HepG2 (cell line): ENCODE measurements at regions not wholly inside any gene's neighbourhood (a gene's known extent, or its start where the extent isn't known, plus 50 kb on each side); places are given as distances from the start of the nearest gene placed in this dataset.

Experiments
- ATAC-seq: fragments of 200-7000 bp; cut with Tn5 transposase; 3 replicates; pipeline ENCODE4 v1.9.1; 2020; ENCODE audit warnings: mild to moderate bottlenecking, moderate library complexity
- BruUV-seq: library from RNA; stranded (reverse); fragments of 400-500 nt; replicated peaks from 2 replicates; lab custom pipeline; 2021; lab: Mats Ljungman, UMichigan
- CTCF ChIA-PET: fragments of 300-600 bp; formaldehyde crosslinking; extraction: SDS; loops from one replicate; lab custom pipeline; 2021; ENCODE audit warnings: low total read pairs, inconsistent platforms, low intra/inter-chr PET ratio; lab: Yijun Ruan, JAX
- POLR2A ChIA-PET: fragments of 350-600 bp; sonication (Branson Sonifier 250); formaldehyde crosslinking; loops from one replicate; lab custom pipeline; 2020; ENCODE audit warnings: antibody characterized with exemption, inconsistent platforms; lab: Yijun Ruan, JAX
- DNase-seq: peaks from one replicate; pipeline ENCODE4 v3.0.0-alpha.2; 2015; ENCODE audit warnings: low spot score
- FAIRE-seq: peaks from 3 replicates; lab custom pipeline; 2011; peaks lifted over from hg19 to GRCh38; lab: Jason Lieb, UNC
- H2AFZ ChIP-seq: one replicate; pipeline ENCODE4 v1.6.1; 2011; ENCODE audit warnings: low read length, inconsistent platforms
- H3K27ac ChIP-seq: fragments of 300-600 bp; 3 replicates; pipeline ENCODE4 v1.8.0; 2011; ENCODE audit warnings: mixed run types, mild to moderate bottlenecking, mixed read lengths, low read length, inconsistent platforms; ENCODE audit not compliant: insufficient read depth; ENCODE audit errors: extremely low read length
- H3K27me3 ChIP-seq, 2 experiments: fragments of 200-600 bp in 1 of 2; 2 replicates in 1 of 2; 3 replicates in 1 of 2; pipeline versions ENCODE4 v1.6.0 to v1.8.0; 2011; ENCODE audit warnings: low read length in 2 of 2, mild to moderate bottlenecking in 2 of 2, moderate library complexity in 2 of 2, inconsistent platforms in 1 of 2; ENCODE audit not compliant: insufficient read depth in 2 of 2, control insufficient read depth in 1 of 2
- H3K36me3 ChIP-seq, 2 experiments: fragments of 200-600 bp in 1 of 2; replicated peaks in 1 of 2; 2 replicates in 1 of 2; 3 replicates in 1 of 2; pipeline versions ENCODE4 v1.5.1 to v1.8.0; 2011; ENCODE audit warnings: low read length in 2 of 2, inconsistent platforms in 1 of 2; ENCODE audit not compliant: insufficient read depth in 2 of 2, control insufficient read depth in 1 of 2
- H3K4me1 ChIP-seq: 2 replicates; pipeline ENCODE4 v1.5.1; 2012; ENCODE audit warnings: low read length, inconsistent platforms; ENCODE audit not compliant: insufficient read depth
- H3K4me2 ChIP-seq: 2 replicates; pipeline ENCODE4 v1.6.0; 2011; ENCODE audit warnings: low read depth, low read length, inconsistent platforms
- H3K4me3 ChIP-seq, 3 experiments: fragments of 200-600 bp in 1 of 3; sonication (generic), shearing (Covaris generic) in 1 of 3; replicated peaks in 1 of 3; 2 replicates each; pipeline ENCODE4 v1.5.1; 2011 to 2016; ENCODE audit warnings: low read length in 3 of 3, inconsistent platforms in 2 of 3, low read depth in 2 of 3, mild to moderate bottlenecking in 2 of 3, control low read depth in 1 of 3, mixed read lengths in 1 of 3; ENCODE audit not compliant: insufficient read depth in 1 of 3
- H3K79me2 ChIP-seq: one replicate; pipeline ENCODE4 v1.6.1; 2011; ENCODE audit warnings: low read length, inconsistent platforms; ENCODE audit not compliant: insufficient read depth
- H3K9ac ChIP-seq: 2 replicates; pipeline ENCODE4 v1.6.0; 2011; ENCODE audit warnings: mild to moderate bottlenecking, low read depth, low read length, inconsistent platforms; ENCODE audit not compliant: insufficient read depth
- H3K9me3 ChIP-seq: 2 replicates; pipeline ENCODE4 v1.5.1; 2012; ENCODE audit warnings: mild to moderate bottlenecking, low read length
- H4K20me1 ChIP-seq: 2 replicates; pipeline ENCODE4 v1.6.0; 2011; ENCODE audit warnings: inconsistent platforms, mild to moderate bottlenecking, low read length, moderate library complexity; ENCODE audit not compliant: insufficient read depth
- DZIP1 ChIP-seq: sonication (generic); formaldehyde crosslinking; IDR thresholded peaks from 2 replicates; pipeline ENCODE4 v1.5.0; 2020; ENCODE audit warnings: mild to moderate bottlenecking, missing genetic modification reagents
- HOXA5 ChIP-seq: sonication (generic); formaldehyde crosslinking; IDR thresholded peaks from 2 replicates; pipeline ENCODE4 v1.4.0; 2020; ENCODE audit warnings: missing genetic modification reagents
- RAD21 ChIP-seq: fragments of 450-650 bp; formaldehyde crosslinking; IDR thresholded peaks from 2 replicates; pipeline ENCODE4 v1.5.0; 2020; ENCODE audit warnings: mild to moderate bottlenecking
- TCF7 ChIP-seq: sonication (generic); IDR thresholded peaks from 2 replicates; pipeline ENCODE4 v1.6.1; 2016; ENCODE audit warnings: antibody characterized with exemption, low read depth
- ZNF30 ChIP-seq: sonication (generic); formaldehyde crosslinking; IDR thresholded peaks from 2 replicates; pipeline ENCODE4 v1.5.0; 2020; ENCODE audit warnings: mild to moderate bottlenecking, missing genetic modification reagents
- ZNF446 ChIP-seq: sonication (generic); formaldehyde crosslinking; IDR thresholded peaks from 2 replicates; pipeline ENCODE4 v1.5.0; 2020; ENCODE audit warnings: mild to moderate bottlenecking, missing genetic modification reagents
- ZNF615 ChIP-seq: sonication (generic); formaldehyde crosslinking; IDR thresholded peaks from 2 replicates; pipeline ENCODE4 v1.5.0; 2020; ENCODE audit warnings: mild to moderate bottlenecking, missing genetic modification reagents, borderline replicate concordance
- WGBS: methylation state at CpG from one replicate; pipeline ENCODE4 v1.1.6; 2017; ENCODE audit warnings: low lambda C conversion rate; 5-methylcytosine and 5-hydroxymethylcytosine counted together
- in situ Hi-C: cut with HindIII; loops from 2 replicates; pipeline ENCODE4 v1.10.0; 2017; ENCODE audit warnings: low pct_unique_long_range_greater_than_20kb; ENCODE audit not compliant: extremely low pct_ligation_motif_present
- intact Hi-C: fragments of 100-400 bp; cut with micrococcal nuclease; formaldehyde crosslinking; loops from one replicate; pipeline ENCODE4 v1.10.0; 2022; ENCODE audit not compliant: unreplicated experiment

GRCh38 chr15:85869124-85869523 lies 74.4 kb upstream of the KLHL25 start (continued):
- TF ChIP-seq RAD21 (CRISPR knock-in tag) (no peak), ZNF30 (CRISPR knock-in tag) (no peak)

GRCh38 chr15:85870216-85871014 lies 75.7 kb upstream of the KLHL25 start:
- POLR2A ChIA-PET = no interaction called here
- no peaks in the 10 kb centered on the region for H3K4me1 ChIP-seq
- CTCF ChIA-PET = no interaction called here
- in situ Hi-C loops (loop anchor here (25.0 kb wide), 2 partner anchors 742 to 1042 kb away; no protein-coding TSS in a partner anchor), intact Hi-C loops (no loop called here)
- H2AFZ ChIP-seq = no peak overlapping the region
- FAIRE-seq = no peak
- DNase-seq = no peak
- H3K4me3 ChIP-seq = no peak overlapping the region
- TF ChIP-seq HOXA5 = no peak
- TF ChIP-seq ZNF615 (CRISPR knock-in tag) = no peak
- TF ChIP-seq, all 625 proteins: peak for 0
- no peak overlapping the region for H3K27ac ChIP-seq
- no peak overlapping the region for H3K4me2 ChIP-seq
- 13% methylated on average over 10 of the region's 10 CpGs for WGBS
- no peaks in the 10 kb centered on the region; a peak in 1 of 5 replicates for H3K27me3 ChIP-seq
- H3K9me3 ChIP-seq = no peaks in the 10 kb centered on the region
- no peak for ATAC-seq
- no peaks in the 10 kb centered on the region for H3K36me3 ChIP-seq
- no peak overlapping the region for H3K9ac ChIP-seq
- H4K20me1 ChIP-seq = no peaks in the 10 kb centered on the region; the same call in 1 of the 2 replicates
- BruUV-seq = no TSS peak
- no peaks in the 10 kb centered on the region for H3K79me2 ChIP-seq

GRCh38 chr15:85871545-85871944 lies 76.8 kb upstream of the KLHL25 start:
- POLR2A ChIA-PET = no interaction called here
- no peak for ATAC-seq
- FAIRE-seq = no peak
- no TSS peak for BruUV-seq
- peaks cover 0 to 2% of the 10 kb centered on the region in 2 experiments; a peak in 1 of 5 replicates for H3K27me3 ChIP-seq
- intact Hi-C loops (no loop called here), in situ Hi-C loops (loop anchor here (25.0 kb wide), 2 partner anchors 741 to 1041 kb away; no protein-coding TSS in a partner anchor)
- no peak overlapping the region for H2AFZ ChIP-seq
- no peaks in the 10 kb centered on the region for H3K9me3 ChIP-seq
- H3K9ac ChIP-seq = no peak overlapping the region
- no peak overlapping the region for H3K4me3 ChIP-seq
- CTCF ChIA-PET = no interaction called here
- H3K4me1 ChIP-seq = no peaks in the 10 kb centered on the region
- no peaks in the 10 kb centered on the region for H3K36me3 ChIP-seq
- H3K79me2 ChIP-seq = no peaks in the 10 kb centered on the region
- DNase-seq = no peak
- H3K27ac ChIP-seq = no peak overlapping the region
- WGBS = 76% methylated on average over 5 of the region's 8 CpGs
- TF ChIP-seq ZNF446 (CRISPR knock-in tag) = no peak
- no peak for TF ChIP-seq TCF7
- TF ChIP-seq DZIP1 (CRISPR knock-in tag) = no peak
- H4K20me1 ChIP-seq = no peaks in the 10 kb centered on the region; the same call in 1 of the 2 replicates
- no peak overlapping the region for H3K4me2 ChIP-seq
